ENCODE measurements at regions not wholly inside any gene's neighbourhood (a gene's known extent, or its start where the extent isn't known, plus 50 kb on each side); places are given as distances from the start of the nearest gene placed in this dataset.

GRCh38 chr6:141218583-141218982, 914.1 kb upstream of the GJE1 start:
- no peak overlapping the region for H3K4me3 ChIP-seq (ENCODE audit: low read depth, low read length)
- TF ChIP-seq CTCF (IDR thresholded peaks at IDR 0.05; ENCODE audit: insufficient read depth, low read length): no peak
- no peak for DNase-seq (ENCODE audit: low read depth)

- DNase-seq (ENCODE audit: low read depth): no peak
- no peak for TF ChIP-seq CTCF (IDR thresholded peaks at IDR 0.05; ENCODE audit: insufficient read depth, low read length)
- no peak overlapping the region for H3K4me3 ChIP-seq (ENCODE audit: low read depth, low read length)
Measured at GRCh38 chr6:141216726-141217125, 916.0 kb upstream of the GJE1 start.

- H3K4me3 ChIP-seq (ENCODE audit: low read depth, low read length): no peak overlapping the region
- DNase-seq (ENCODE audit: low read depth): no peak
- no peak for TF ChIP-seq CTCF (IDR thresholded peaks at IDR 0.05; ENCODE audit: insufficient read depth, low read length)
Measured at GRCh38 chr6:141212296-141212695, 920.4 kb upstream of the GJE1 start.

- H3K4me3 ChIP-seq (ENCODE audit: low read depth, low read length): no peak overlapping the region
- TF ChIP-seq CTCF (IDR thresholded peaks at IDR 0.05; ENCODE audit: insufficient read depth, low read length): no peak
- no peak for DNase-seq (ENCODE audit: low read depth)
Measured at GRCh38 chr6:141211845-141212244, 920.9 kb upstream of the GJE1 start.

GRCh38 chr6:141210901-141211300, 921.8 kb upstream of the GJE1 start:
- DNase-seq (ENCODE audit: low read depth): no peak
- TF ChIP-seq CTCF (IDR thresholded peaks at IDR 0.05; ENCODE audit: insufficient read depth, low read length): no peak
- H3K4me3 ChIP-seq (ENCODE audit: low read depth, low read length): no peak overlapping the region

GRCh38 chr6:141209890-141210289, 922.8 kb upstream of the GJE1 start:
- TF ChIP-seq CTCF (IDR thresholded peaks at IDR 0.05; ENCODE audit: insufficient read depth, low read length): no peak
- no peak overlapping the region for H3K4me3 ChIP-seq (ENCODE audit: low read depth, low read length)
- no peak for DNase-seq (ENCODE audit: low read depth)

- DNase-seq (ENCODE audit: low read depth): no peak
- no peak overlapping the region for H3K4me3 ChIP-seq (ENCODE audit: low read depth, low read length)
- no peak for TF ChIP-seq CTCF (IDR thresholded peaks at IDR 0.05; ENCODE audit: insufficient read depth, low read length)
Measured at GRCh38 chr6:141208101-141208500, 924.6 kb upstream of the GJE1 start.
